DOHH2 (cell line): ENCODE measurements at regions not wholly inside any gene's neighbourhood (a gene's known extent, or its start where the extent isn't known, plus 50 kb on each side); places are given as distances from the start of the nearest gene placed in this dataset.

Source experiments
- H3F3A ChIP-seq: fragments of 200-600 bp; sonication (generic), shearing (Covaris generic); 2 replicates; pipeline ENCODE4 v1.6.0; 2016; ENCODE audit warnings: antibody characterized with exemption, mild to moderate bottlenecking; ENCODE audit not compliant: control insufficient read depth, insufficient read depth
- H3K27ac ChIP-seq: fragments of 200-600 bp; sonication (generic); 2 replicates; pipeline ENCODE4 v1.5.1; 2014; ENCODE audit warnings: low read depth, mild to moderate bottlenecking, low read length, moderate library complexity
- H3K27me3 ChIP-seq: fragments of 200-600 bp; sonication (generic); 2 replicates; pipeline ENCODE4 v1.6.1; 2014; ENCODE audit warnings: mild to moderate bottlenecking, low read length, mixed read lengths; ENCODE audit not compliant: control insufficient read depth
- H3K36me3 ChIP-seq: fragments of 200-600 bp; sonication (generic); 2 replicates; pipeline ENCODE4 v1.6.1; 2014; ENCODE audit warnings: mild to moderate bottlenecking, low read length, moderate library complexity, mixed read lengths; ENCODE audit not compliant: control insufficient read depth
- H3K4me1 ChIP-seq: fragments of 200-600 bp; sonication (generic); 2 replicates; pipeline ENCODE4 v1.6.1; 2014; ENCODE audit warnings: mild to moderate bottlenecking, low read length, mixed read lengths; ENCODE audit not compliant: control insufficient read depth
- H3K4me2 ChIP-seq: fragments of 200-600 bp; sonication (generic); 2 replicates; pipeline ENCODE4 v1.6.0; 2014; ENCODE audit warnings: mild to moderate bottlenecking, low read length, moderate library complexity
- H3K4me3 ChIP-seq: fragments of 200-600 bp; sonication (generic); 2 replicates; pipeline ENCODE4 v1.5.1; 2014; ENCODE audit warnings: mild to moderate bottlenecking, low read length, mixed read lengths
- H3K79me2 ChIP-seq: fragments of 200-600 bp; sonication (generic); 2 replicates; pipeline ENCODE4 v1.6.1; 2014; ENCODE audit warnings: mild to moderate bottlenecking, low read length, mixed read lengths; ENCODE audit not compliant: control insufficient read depth
- H3K9me2 ChIP-seq: fragments of 200-600 bp; sonication (generic); replicated peaks from 2 replicates; pipeline ENCODE4 v1.6.1; 2014; ENCODE audit warnings: mild to moderate bottlenecking, low read length, mixed read lengths; ENCODE audit not compliant: control insufficient read depth
- H3K9me3 ChIP-seq: fragments of 200-600 bp; sonication (generic); 2 replicates; pipeline ENCODE4 v1.6.1; 2014; ENCODE audit warnings: antibody characterized with exemption, low read length, mixed read lengths; ENCODE audit not compliant: control insufficient read depth, insufficient read depth
- H4K20me1 ChIP-seq: fragments of 200-600 bp; sonication (generic); 2 replicates; pipeline ENCODE4 v1.6.0; 2014; ENCODE audit warnings: low read depth, mild to moderate bottlenecking, antibody characterized with exemption, low read length, moderate library complexity; ENCODE audit not compliant: control insufficient read depth, insufficient read depth
- CTCF ChIP-seq: fragments of 200-600 bp; sonication (generic); IDR thresholded peaks from one replicate; pipeline ENCODE4 v1.5.1; 2014; ENCODE audit warnings: antibody characterized with exemption, mild to moderate bottlenecking, low read depth, low read length; ENCODE audit not compliant: poor library complexity, severe bottlenecking
- EZH2phosphoT487 ChIP-seq: fragments of 200-600 bp; sonication (generic); IDR thresholded peaks from 2 replicates; pipeline ENCODE4 v1.6.1; 2017; ENCODE audit warnings: borderline replicate concordance, mild to moderate bottlenecking, antibody characterized with exemption, low read length, moderate library complexity, mixed read lengths

GRCh38 chr13:33767140-33767539, 50.8 kb upstream of the RFC3 start:
- H3K79me2 ChIP-seq, result no peaks in the 10 kb centered on the region
- H3K4me1 ChIP-seq, result peaks cover 2% of the 10 kb centered on the region; the same call in 1 of the 2 replicates
- H3K36me3 ChIP-seq, result no peaks in the 10 kb centered on the region
- H4K20me1 ChIP-seq, result no peaks in the 10 kb centered on the region
- no peaks in the 10 kb centered on the region for H3K27me3 ChIP-seq
- H3K4me2 ChIP-seq, result no peak overlapping the region
- no peaks in the 10 kb centered on the region; the same call in 1 of the 2 replicates for H3K9me3 ChIP-seq
- TF ChIP-seq EZH2phosphoT487, result no peak
- no peak for TF ChIP-seq CTCF
- no peak overlapping the region for H3K27ac ChIP-seq
- H3K4me3 ChIP-seq, result no peak overlapping the region
- no peaks in the 10 kb centered on the region for H3K9me2 ChIP-seq
- no peaks in the 10 kb centered on the region for H3F3A ChIP-seq
